ENCODE measurements at regions not wholly inside any gene's neighbourhood (a gene's known extent, or its start where the extent isn't known, plus 50 kb on each side); places are given as distances from the start of the nearest gene placed in this dataset.

DNA sequence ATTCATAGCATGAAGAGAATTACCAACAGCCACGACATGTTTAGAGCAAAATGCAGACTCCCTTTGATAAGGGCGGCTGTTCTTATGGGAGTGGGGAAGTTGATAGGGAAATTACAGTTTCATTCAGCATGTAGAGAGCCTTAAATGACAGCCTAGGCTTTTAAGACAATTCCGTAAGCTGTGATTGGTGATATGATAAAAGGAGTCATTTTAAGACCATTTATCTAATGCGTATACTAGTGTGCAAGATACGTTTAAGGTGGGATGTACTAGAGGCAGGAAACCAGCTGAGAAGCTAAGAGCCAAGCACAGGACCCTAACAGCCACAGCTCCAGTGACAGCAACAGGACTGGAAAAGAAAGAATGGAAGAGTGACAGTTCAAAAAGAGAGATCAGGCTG, 102.2 kb upstream of the ZFP42 start:
- Histone ChIP-seq H3K4me1 (ENCODE audit: control insufficient read depth in 2 of 3, insufficient read depth in 2 of 3, low read depth in 1 of 3, low read length in 3 of 3) (no peaks in the 10 kb centered on the region), H3K27me3 (ENCODE audit: control insufficient read depth, insufficient read depth, low read length) (no peaks in the 10 kb centered on the region), H3K27ac (ENCODE audit: low read depth in 2 of 2, low read length in 2 of 2) (no peak overlapping the region), H3K9me3 (ENCODE audit: control insufficient read depth in 2 of 3, insufficient read depth in 1 of 3, low read length in 3 of 3) (no peaks in the 10 kb centered on the region), H3K4me3 (ENCODE audit: low read length in 3 of 3) (no peak overlapping the region), H3K9ac (ENCODE audit: low read length in 3 of 3) (no peak overlapping the region), H3K36me3 (ENCODE audit: control insufficient read depth in 2 of 3, insufficient read depth in 3 of 3, low read length in 3 of 3) (no peaks in the 10 kb centered on the region)
- no peak for FAIRE-seq
- no peak for DNase-seq
- intact Hi-C loops (cut with DNase I) = no loop called here
- TF ChIP-seq, protein P1, sequence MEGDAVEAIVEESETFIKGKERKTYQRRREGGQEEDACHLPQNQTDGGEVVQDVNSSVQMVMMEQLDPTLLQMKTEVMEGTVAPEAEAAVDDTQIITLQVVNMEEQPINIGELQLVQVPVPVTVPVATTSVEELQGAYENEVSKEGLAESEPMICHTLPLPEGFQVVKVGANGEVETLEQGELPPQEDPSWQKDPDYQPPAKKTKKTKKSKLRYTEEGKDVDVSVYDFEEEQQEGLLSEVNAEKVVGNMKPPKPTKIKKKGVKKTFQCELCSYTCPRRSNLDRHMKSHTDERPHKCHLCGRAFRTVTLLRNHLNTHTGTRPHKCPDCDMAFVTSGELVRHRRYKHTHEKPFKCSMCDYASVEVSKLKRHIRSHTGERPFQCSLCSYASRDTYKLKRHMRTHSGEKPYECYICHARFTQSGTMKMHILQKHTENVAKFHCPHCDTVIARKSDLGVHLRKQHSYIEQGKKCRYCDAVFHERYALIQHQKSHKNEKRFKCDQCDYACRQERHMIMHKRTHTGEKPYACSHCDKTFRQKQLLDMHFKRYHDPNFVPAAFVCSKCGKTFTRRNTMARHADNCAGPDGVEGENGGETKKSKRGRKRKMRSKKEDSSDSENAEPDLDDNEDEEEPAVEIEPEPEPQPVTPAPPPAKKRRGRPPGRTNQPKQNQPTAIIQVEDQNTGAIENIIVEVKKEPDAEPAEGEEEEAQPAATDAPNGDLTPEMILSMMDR (IDR thresholded peaks at IDR 0.05; ENCODE audit: borderline replicate concordance, extremely low read depth, insufficient read depth) = no peak

DNA sequence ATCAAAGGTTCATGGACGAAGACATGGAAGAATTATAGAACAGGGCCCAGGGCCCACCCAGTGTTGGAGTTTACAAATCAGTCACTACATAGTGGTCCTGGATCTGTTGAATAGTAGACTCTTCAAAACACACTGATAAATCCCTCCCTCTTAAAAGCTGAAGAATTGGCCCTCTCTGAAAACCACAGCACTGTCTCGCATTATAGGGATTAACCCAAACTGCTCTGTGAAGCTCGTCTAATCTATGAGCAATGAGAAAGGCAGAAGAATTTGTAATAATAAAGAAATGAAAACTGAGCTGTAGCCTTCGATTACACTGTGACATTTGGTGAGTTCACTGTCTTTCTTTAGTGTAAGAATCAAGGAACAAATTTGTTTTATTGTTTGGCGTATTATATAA, 92.5 kb upstream of the ZFP42 start:
- TF ChIP-seq, protein P1 (IDR thresholded peaks at IDR 0.05; ENCODE audit: borderline replicate concordance, extremely low read depth, insufficient read depth) = no peak
- no peaks in the 10 kb centered on the region for H3K27me3 ChIP-seq (ENCODE audit: control insufficient read depth, insufficient read depth, low read length)
- no peaks in the 10 kb centered on the region for H3K36me3 ChIP-seq (ENCODE audit: control insufficient read depth in 2 of 3, insufficient read depth in 3 of 3, low read length in 3 of 3)
- H3K4me1 ChIP-seq (ENCODE audit: control insufficient read depth in 2 of 3, insufficient read depth in 2 of 3, low read depth in 1 of 3, low read length in 3 of 3) = no peaks in the 10 kb centered on the region
- intact Hi-C loops (cut with DNase I) = no loop called here
- no peak overlapping the region for H3K9ac ChIP-seq (ENCODE audit: low read length in 3 of 3)
- FAIRE-seq (no peak), DNase-seq (no peak)
- peaks cover 0 to 3% (median 0%) of the 10 kb centered on the region in 3 donors for H3K9me3 ChIP-seq (ENCODE audit: control insufficient read depth in 2 of 3, insufficient read depth in 1 of 3, low read length in 3 of 3)
- no peak overlapping the region for H3K4me3 ChIP-seq (ENCODE audit: low read length in 3 of 3)
- no peak overlapping the region for H3K27ac ChIP-seq (ENCODE audit: low read depth in 2 of 2, low read length in 2 of 2)

DNA sequence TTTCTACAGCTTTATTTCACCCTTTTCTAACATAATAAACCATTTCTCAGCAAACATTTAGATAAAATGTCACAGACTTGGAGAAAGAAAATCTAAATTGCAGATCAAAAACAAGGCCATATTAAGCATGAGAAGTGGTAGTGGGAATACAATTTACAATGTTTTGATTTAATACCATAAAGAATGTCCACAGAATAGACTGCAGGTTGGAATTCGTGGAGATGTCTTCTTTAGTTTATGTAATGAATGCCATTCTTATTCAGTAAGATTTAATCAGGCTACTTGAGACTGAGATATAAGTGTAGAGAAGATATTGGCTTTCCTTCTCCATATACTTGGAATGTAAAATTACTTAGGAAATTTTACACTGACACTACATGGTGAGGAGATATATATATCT, 91.9 kb upstream of the ZFP42 start:
- no peaks in the 10 kb centered on the region for H3K4me1 ChIP-seq (ENCODE audit: control insufficient read depth in 2 of 3, insufficient read depth in 2 of 3, low read depth in 1 of 3, low read length in 3 of 3)
- TF ChIP-seq, protein P1 (IDR thresholded peaks at IDR 0.05; ENCODE audit: borderline replicate concordance, extremely low read depth, insufficient read depth) = no peak
- FAIRE-seq (no peak), DNase-seq (no peak)
- H3K27ac ChIP-seq (ENCODE audit: low read depth in 2 of 2, low read length in 2 of 2) = no peak overlapping the region
- intact Hi-C loops (cut with DNase I) = no loop called here
- no peaks in the 10 kb centered on the region for H3K36me3 ChIP-seq (ENCODE audit: control insufficient read depth in 2 of 3, insufficient read depth in 3 of 3, low read length in 3 of 3)
- no peak overlapping the region for H3K9ac ChIP-seq (ENCODE audit: low read length in 3 of 3)
- H3K27me3 ChIP-seq (ENCODE audit: control insufficient read depth, insufficient read depth, low read length) = no peaks in the 10 kb centered on the region
- H3K4me3 ChIP-seq (ENCODE audit: low read length in 3 of 3) = no peak overlapping the region
- peaks cover 0 to 3% (median 0%) of the 10 kb centered on the region in 3 donors for H3K9me3 ChIP-seq (ENCODE audit: control insufficient read depth in 2 of 3, insufficient read depth in 1 of 3, low read length in 3 of 3)

DNA sequence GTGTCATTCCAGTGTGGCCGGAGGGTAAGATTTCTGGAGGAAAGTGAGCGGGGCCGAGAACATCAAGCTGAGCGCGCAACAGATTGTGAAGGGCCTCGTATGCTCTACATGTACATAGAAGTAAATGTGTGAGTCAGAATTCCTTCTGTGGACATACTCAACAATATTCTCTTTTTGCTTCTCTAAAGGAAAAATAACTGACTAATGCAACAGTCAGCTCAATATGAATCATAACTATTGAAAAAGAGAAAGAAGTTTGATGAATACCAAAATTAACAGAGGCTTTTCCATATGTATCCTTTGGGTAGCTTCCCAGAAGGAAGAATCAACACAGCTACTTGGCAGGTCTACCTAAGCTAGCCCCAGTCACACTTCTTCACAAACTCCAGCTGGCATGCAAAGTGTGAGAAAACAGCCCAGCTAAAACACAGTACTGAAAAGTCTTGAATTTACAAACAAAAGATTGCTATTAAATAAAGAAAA, 87.5 kb upstream of the ZFP42 start:
- DNase-seq (peak in 1 of 5 donors; percentile 7), FAIRE-seq (no peak)
- Histone ChIP-seq H3K9me3 (ENCODE audit: control insufficient read depth in 2 of 3, insufficient read depth in 1 of 3, low read length in 3 of 3) (peaks cover 0 to 3% (median 0%) of the 10 kb centered on the region in 3 donors), H3K27ac (ENCODE audit: low read depth in 2 of 2, low read length in 2 of 2) (no peak overlapping the region), H3K4me1 (ENCODE audit: control insufficient read depth in 2 of 3, insufficient read depth in 2 of 3, low read depth in 1 of 3, low read length in 3 of 3) (no peaks in the 10 kb centered on the region), H3K4me3 (ENCODE audit: low read length in 3 of 3) (no peak overlapping the region), H3K9ac (ENCODE audit: low read length in 3 of 3) (no peak overlapping the region), H3K27me3 (ENCODE audit: control insufficient read depth, insufficient read depth, low read length) (no peaks in the 10 kb centered on the region), H3K36me3 (ENCODE audit: control insufficient read depth in 2 of 3, insufficient read depth in 3 of 3, low read length in 3 of 3) (no peaks in the 10 kb centered on the region)
- TF ChIP-seq, protein P1 (IDR thresholded peaks at IDR 0.05; ENCODE audit: borderline replicate concordance, extremely low read depth, insufficient read depth) = no peak
- intact Hi-C loops (cut with DNase I) = no loop called here

Measured in kidney (tissue), 13 donors.